Mucosa of gallbladder (tissue), 1 donor: ENCODE measurements at regions not wholly inside any gene's neighbourhood (a gene's known extent, or its start where the extent isn't known, plus 50 kb on each side); places are given as distances from the start of the nearest gene placed in this dataset.

Source experiments
- DNase-seq: peaks from one replicate; pipeline ENCODE4 v3.0.0-alpha.2; 2020; ENCODE audit warnings: low spot score
- donor health status: DM: no; HTN: no; CAD: no.

- DNase-seq, result no peak
These were observed 171.3 kb upstream of the GAS1 start for GRCh38 chr9:87118594-87118993.

- DNase-seq, result peak; percentile 67
These were observed 172.1 kb upstream of the GAS1 start for GRCh38 chr9:87119328-87119881.

- DNase-seq, result peak; percentile 26
These were observed 173.3 kb upstream of the GAS1 start for GRCh38 chr9:87120610-87121009.

GRCh38 chr9:87122947-87123685 lies 175.8 kb upstream of the GAS1 start:
- DNase-seq, result no peak

GRCh38 chr9:87123830-87124229 lies 176.5 kb upstream of the GAS1 start:
- DNase-seq, result no peak

- no peak for DNase-seq
These were observed 178.5 kb upstream of the GAS1 start for GRCh38 chr9:87125819-87126218.

- no peak for DNase-seq
These were observed 180.2 kb upstream of the GAS1 start for GRCh38 chr9:87127543-87127942.

GRCh38 chr9:87127978-87128614 lies 180.8 kb upstream of the GAS1 start:
- DNase-seq, result no peak

- no peak for DNase-seq
These were observed 181.7 kb upstream of the GAS1 start for GRCh38 chr9:87128844-87129493.

GRCh38 chr9:87135074-87135473 lies 187.8 kb upstream of the GAS1 start:
- no peak for DNase-seq

GRCh38 chr9:87137718-87138117 lies 190.4 kb upstream of the GAS1 start:
- DNase-seq, result no peak

GRCh38 chr9:87138128-87139040 lies 191.1 kb upstream of the GAS1 start:
- no peak for DNase-seq

GRCh38 chr9:87139099-87139730 lies 191.9 kb upstream of the GAS1 start:
- DNase-seq, result no peak

- no peak for DNase-seq
These were observed 192.8 kb upstream of the GAS1 start for GRCh38 chr9:87140142-87140541.

- no peak for DNase-seq
These were observed 193.4 kb upstream of the GAS1 start for GRCh38 chr9:87140605-87141109.

- no peak for DNase-seq
These were observed 193.8 kb upstream of the GAS1 start for GRCh38 chr9:87141124-87141523.

GRCh38 chr9:87146933-87147332 lies 199.6 kb upstream of the GAS1 start:
- no peak for DNase-seq

GRCh38 chr9:87147839-87148238 lies 200.5 kb upstream of the GAS1 start:
- DNase-seq, result no peak

- DNase-seq, result peak; percentile 68
These were observed 201.2 kb upstream of the GAS1 start for GRCh38 chr9:87148331-87149104.

GRCh38 chr9:87149799-87150198 lies 202.5 kb upstream of the GAS1 start:
- DNase-seq, result no peak
